ENCODE measurements at regions not wholly inside any gene's neighbourhood (a gene's known extent, or its start where the extent isn't known, plus 50 kb on each side); places are given as distances from the start of the nearest gene placed in this dataset.
"Not testable (repeated sequence)": the region's sequence is repeated elsewhere in the genome, so short reads cannot be mapped to it uniquely, and the experiment has no call there.

DNA sequence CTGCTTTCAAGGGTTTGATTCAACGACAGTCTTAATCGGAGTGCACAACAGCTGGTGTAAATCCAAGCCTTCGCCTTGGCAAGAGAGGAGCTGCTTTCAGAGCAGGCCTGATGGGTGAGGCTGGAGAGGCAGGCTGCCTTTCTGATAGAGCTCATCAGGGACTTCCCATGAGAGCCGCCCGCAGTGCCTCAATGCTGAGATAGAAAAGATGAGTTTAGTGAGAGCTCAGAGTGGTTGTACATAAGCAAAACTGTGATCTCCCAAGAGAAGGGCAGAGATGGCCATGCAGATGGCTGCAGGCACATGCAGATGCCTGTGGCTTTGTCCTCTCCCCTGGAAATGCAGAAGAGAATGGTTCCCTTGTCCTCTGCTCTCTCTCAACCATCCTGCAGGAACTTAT, 122.1 kb downstream of the ARL4C start:
- DNase-seq (ENCODE audit: low spot score) = no peak

- no peak for DNase-seq (ENCODE audit: low spot score)
Observed at GRCh38 chr2:234374150-234374508, 122.8 kb downstream of the ARL4C start.

GRCh38 chr2:234373481-234374149, 123.3 kb downstream of the ARL4C start:
- DNase-seq (ENCODE audit: low spot score) = no peak

DNA sequence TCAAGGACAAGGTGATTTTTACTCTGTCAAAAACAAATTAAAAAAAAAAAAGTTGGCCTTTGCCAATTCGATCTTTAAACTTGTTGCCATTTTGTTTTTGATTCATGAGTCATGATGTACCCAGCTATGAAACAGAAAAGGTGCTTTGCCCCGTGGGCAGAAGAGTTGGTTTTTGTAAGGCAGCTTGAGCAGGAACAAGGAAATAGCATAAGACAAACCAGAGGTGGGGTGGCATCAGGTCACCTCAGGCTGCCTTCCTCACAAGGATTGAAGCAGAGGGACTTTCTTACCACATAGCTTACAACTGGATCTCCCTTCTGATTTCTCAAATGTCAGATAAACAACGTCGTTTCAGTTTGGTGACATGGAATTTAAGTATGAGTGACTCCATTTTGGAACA, 123.8 kb downstream of the ARL4C start:
- no peak for DNase-seq (ENCODE audit: low spot score)

DNA sequence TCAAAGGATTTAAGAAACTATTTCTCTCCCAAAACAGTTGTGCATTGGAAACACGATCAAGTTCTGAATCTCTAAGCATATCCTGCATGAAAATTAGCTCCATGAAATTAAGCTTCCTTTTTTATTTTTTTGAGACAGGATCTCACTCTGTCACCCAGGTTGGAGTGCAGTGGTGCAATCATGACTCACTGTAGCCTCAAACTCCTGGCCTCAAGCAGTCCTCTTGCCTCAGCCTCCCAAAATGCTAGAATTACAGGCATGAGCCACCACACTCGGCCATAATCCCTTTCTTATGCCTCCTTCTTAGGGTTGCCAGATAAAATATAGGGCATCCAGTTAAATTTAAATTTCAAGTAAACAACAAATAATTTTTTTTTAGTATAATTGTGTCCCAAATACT, 124.4 kb downstream of the ARL4C start:
- DNase-seq (ENCODE audit: low spot score) = no peak

DNA sequence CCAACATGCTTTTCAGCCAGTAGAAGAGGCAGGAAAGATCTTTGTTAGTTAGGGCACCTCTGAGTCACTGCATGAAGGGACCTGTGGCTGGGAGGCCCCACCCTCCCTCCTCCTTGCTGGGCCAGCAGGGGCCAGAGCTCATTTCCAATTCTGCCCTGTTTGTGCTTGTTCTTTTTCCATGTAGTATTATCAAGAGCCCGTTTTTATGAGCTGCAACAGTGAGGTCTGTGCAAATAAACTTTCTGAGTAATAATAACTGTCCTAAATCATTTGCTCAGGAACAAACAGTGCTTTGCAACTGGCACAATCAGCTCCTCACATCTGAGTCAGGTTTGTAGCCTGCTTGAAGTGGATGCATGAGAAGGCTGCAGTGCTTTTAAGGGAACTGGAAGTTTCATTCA, 128.0 kb downstream of the ARL4C start:
- DNase-seq (ENCODE audit: low spot score) = peak; percentile 6

- peak; percentile 29 for DNase-seq (ENCODE audit: low spot score)
Observed at GRCh38 chr2:234366891-234367290, 130.0 kb downstream of the ARL4C start.

GRCh38 chr2:234364661-234365060, 132.2 kb downstream of the ARL4C start:
- no peak for DNase-seq (ENCODE audit: low spot score)

- DNase-seq (ENCODE audit: low spot score) = no peak
Observed at GRCh38 chr2:234363647-234364294, 133.1 kb downstream of the ARL4C start.

- DNase-seq (ENCODE audit: low spot score) = peak; percentile 20
Observed at GRCh38 chr2:234363011-234363487, 133.8 kb downstream of the ARL4C start.

DNA sequence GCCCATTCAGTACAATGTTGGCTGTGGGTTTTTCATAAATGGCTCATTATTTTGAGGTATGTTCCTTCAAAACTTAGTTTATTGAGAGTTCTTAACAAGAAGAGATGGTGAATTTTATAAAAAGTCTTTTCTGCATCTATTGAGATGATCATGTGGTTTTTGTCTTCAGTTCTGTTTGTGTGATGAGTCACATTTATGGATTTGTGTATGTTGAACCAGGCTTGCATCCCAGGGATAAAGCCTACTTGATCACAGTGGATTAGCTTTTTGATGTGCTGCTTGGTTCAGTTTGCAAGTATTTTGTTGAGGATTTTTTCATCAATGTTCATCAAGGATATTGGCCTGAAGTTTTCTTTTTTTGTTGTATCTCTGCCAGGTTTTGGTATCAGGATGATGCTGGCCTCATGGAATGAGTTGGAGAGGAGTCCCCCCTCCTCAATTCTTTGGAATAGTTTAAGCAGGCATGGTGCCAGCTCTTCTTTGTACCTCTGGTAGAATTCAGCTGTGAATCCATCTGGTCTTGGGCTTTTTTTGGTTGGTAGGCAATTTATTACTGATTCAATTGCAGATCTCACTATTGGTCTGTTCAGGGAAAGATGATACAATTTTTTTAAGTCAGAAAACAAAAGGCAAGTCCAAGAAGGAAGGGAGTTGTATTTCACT, 136.4 kb downstream of the ARL4C start:
- not testable (repeated sequence) for DNase-seq (ENCODE audit: low spot score)

GRCh38 chr2:234357666-234358065, 139.2 kb downstream of the ARL4C start:
- no peak for DNase-seq (ENCODE audit: low spot score)

GRCh38 chr2:234355808-234356365, 141.0 kb downstream of the ARL4C start:
- no peak for DNase-seq (ENCODE audit: low spot score)

- no peak for DNase-seq (ENCODE audit: low spot score)
Observed at GRCh38 chr2:234355021-234355720, 141.7 kb downstream of the ARL4C start.

DNA sequence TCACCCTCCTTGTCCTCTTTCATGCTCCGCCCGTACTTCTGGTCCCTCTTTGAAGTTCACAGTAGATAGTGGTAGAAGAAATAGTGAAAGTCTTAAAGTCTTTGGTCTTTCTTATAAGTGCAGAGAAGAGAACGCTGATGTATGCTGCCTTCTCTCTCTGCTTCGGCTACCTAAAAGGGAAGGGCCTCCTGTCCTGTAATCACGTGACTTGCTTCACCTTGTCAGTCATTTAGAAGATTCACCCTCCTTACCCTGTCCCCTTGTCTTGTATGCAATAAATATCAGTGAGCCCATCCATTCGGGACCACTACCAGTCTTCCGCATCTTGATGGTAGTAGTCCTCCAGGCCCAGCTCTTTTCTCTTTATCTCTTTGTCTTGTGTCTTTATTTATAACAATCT, 144.6 kb downstream of the ARL4C start:
- no peak for DNase-seq (ENCODE audit: low spot score)

DNA sequence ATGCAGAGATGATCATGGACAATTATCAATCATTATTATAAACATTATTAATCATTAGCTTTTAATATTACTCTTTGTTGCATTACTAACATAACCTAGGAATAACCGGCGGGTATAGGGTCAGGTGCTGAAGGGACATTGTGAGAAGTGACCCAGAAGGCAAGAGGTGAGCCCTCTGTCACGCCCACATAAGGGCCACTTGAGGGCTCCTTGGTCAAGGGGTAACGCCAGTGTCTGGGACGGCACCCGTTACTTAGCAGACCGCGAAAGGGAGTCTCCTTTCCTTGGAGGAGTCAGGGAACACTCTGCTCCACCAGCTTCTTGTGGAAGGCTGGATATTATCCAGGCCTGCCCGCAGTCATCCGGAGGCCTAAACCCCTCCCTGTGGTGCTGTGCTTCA, 145.0 kb downstream of the ARL4C start:
- DNase-seq (ENCODE audit: low spot score) = not testable (repeated sequence)

GRCh38 chr2:234348081-234348480, 148.8 kb downstream of the ARL4C start:
- DNase-seq (ENCODE audit: low spot score) = no peak

DNA sequence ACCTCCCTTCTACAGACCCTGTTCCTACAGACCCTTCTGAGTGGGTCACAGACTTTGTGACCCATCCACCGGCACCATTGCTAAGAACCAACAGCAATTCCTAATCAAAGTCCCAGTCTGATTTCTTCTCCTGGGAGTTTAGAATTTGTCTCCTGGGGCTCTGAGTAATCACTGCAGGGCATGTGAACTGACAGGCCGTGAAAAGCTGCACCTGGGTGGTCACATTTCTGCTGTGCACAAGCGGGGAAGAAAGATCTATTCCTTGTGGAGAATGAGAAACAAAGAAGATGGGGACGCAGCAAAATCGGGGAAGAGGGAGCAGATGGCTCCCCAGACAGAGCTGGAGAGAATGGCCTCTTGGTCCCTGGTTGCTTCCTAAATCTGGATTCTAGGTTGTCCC, 151.0 kb downstream of the ARL4C start:
- no peak for DNase-seq (ENCODE audit: low spot score)

DNA sequence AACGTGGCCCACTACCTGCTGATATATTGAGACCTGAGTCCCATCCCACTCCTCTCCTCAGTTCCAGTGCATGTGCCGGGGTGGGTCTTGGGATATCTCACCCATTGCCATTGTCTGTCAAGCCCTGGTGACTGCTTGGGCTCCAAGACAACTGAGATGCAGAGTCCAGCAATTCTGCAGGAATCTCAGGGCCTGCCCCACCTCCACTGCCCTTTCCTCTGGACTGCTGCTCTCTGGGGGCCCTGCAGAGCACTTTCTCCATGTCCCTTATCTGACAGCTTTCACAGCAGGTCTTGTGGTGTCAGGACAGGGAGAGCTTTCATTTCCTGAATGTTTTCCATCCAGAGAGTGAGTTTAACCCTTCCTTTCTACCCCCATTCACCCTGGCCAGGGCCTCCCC, 152.9 kb downstream of the ARL4C start:
- no peak for DNase-seq (ENCODE audit: low spot score)

DNA sequence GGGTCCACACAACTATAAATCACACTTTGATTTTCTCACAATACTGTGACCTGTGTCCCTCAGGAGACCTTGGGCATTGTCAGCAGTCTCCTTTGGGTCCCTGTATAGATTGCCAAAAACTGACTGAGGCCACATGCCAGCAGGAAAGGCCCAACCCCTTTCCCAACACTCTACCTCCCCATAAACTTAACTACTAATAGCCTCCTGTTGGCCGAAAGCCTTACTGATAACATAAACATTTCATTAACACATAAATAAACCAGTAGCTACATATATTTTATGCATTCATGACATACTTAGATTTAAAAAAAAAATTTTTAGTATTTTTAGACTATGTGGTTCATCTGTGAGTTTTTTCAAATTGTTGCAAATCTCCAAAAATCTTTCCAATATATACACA, 153.5 kb downstream of the ARL4C start:
- DNase-seq (ENCODE audit: low spot score) = no peak

DNA sequence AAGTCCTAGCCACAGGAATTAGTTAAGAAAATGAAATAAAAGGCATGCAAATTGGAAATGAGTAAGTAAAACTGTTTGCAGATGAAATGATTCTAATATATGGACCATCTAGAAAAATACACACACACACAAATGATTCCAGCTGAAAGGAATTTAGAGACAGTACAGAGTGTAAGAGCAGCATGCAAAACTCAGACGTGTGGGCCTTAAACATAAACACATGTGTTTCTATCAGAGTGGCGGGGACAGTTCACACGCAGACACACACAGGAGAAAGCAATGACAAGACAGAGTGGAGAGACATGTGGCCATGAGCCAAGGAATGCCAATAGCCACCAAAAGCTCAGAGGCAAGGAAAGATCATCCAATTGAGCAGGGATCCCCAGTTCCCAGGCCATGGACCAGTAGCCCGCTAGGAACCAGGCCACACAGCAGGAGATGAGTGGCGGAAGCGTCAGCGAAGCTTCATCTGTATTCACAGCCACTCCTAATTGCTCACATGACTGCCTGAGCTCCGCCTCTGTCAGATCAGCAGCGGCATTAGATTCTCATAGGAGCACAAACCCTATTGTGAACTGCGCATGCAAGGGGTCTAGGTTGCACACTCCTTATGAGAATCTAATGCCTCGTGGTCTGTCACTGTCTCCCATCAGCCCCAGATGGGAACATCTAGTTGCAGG, 155.4 kb downstream of the ARL4C start:
- DNase-seq (ENCODE audit: low spot score) = no peak

GRCh38 chr2:234339501-234339900, 157.4 kb downstream of the ARL4C start:
- no peak for DNase-seq (ENCODE audit: low spot score)

All from Ammon's horn (tissue), 1 donor.